Natural killer cell treated with Interleukin-12 subunit alpha and Interleukin-12 subunit beta and Interleukin-15 and Interleukin-18, amount 100 ng/mL, for 72 hours (primary cell): ENCODE measurements at regions not wholly inside any gene's neighbourhood (a gene's known extent, or its start where the extent isn't known, plus 50 kb on each side); places are given as distances from the start of the nearest gene placed in this dataset.
A peak's percentile ranks its signal among the peaks of the same experiment; 100 is the strongest.

ENCODE experiments used
- ATAC-seq, 2 donors: fragments of 150-1000 bp; cut with Tn5 transposase in 1 of 2; sonication (Bioruptor Pico), chemical (Tn5 transposase) in 1 of 2; 2 replicates each; pipeline ENCODE4 v1.10.0; 2021
- DNase-seq: peaks from one replicate; pipeline ENCODE4 v3.0.0; 2022; ENCODE audit warnings: low spot score
- H3K27ac Mint-ChIP-seq, 2 donors: 1 replicate in 1 of 2; 2 replicates in 1 of 2; pipeline ENCODE4 v1.8.0; 2022; ENCODE audit warnings: mixed read lengths in 2 of 2, mild to moderate bottlenecking in 1 of 2, moderate library complexity in 1 of 2
- H3K27me3 Mint-ChIP-seq, 2 donors: 1 replicate in 1 of 2; 2 replicates in 1 of 2; pipeline ENCODE4 v1.8.0; 2022; ENCODE audit warnings: mixed read lengths in 2 of 2
- H3K36me3 Mint-ChIP-seq: one replicate; pipeline ENCODE4 v1.8.0; 2022; ENCODE audit warnings: mixed read lengths
- H3K4me1 Mint-ChIP-seq, 2 donors: 1 replicate in 1 of 2; 2 replicates in 1 of 2; pipeline ENCODE4 v1.8.0; 2022; ENCODE audit warnings: low read depth in 2 of 2, mixed read lengths in 2 of 2, mild to moderate bottlenecking in 1 of 2
- H3K4me3 Mint-ChIP-seq: one replicate; pipeline ENCODE4 v1.8.0; 2022; ENCODE audit warnings: mixed read lengths
- H3K9me3 Mint-ChIP-seq: 2 replicates; pipeline ENCODE4 v1.8.0; 2022; ENCODE audit warnings: mixed read lengths

- Mint-ChIP-seq H3K9me3 (no peaks in the 10 kb centered on the region), H3K36me3 (no peaks in the 10 kb centered on the region), H3K4me1 (no peaks in the 10 kb centered on the region), H3K27ac (no peak overlapping the region), H3K27me3 (peaks cover 16 to 27% of the 10 kb centered on the region in 2 donors), H3K4me3 (no peak overlapping the region)
- peak in 1 of 2 donors; percentile 20 for ATAC-seq
- no peak for DNase-seq
These were observed 70.7 kb upstream of the PRSS58 start for GRCh38 chr7:142328551-142328950.

GRCh38 chr7:142327628-142328405 lies 70.0 kb upstream of the PRSS58 start:
- DNase-seq (no peak), ATAC-seq (no peak)
- Mint-ChIP-seq H3K27ac (no peak overlapping the region), H3K27me3 (peaks cover 16 to 27% of the 10 kb centered on the region in 2 donors), H3K4me3 (no peak overlapping the region), H3K9me3 (no peaks in the 10 kb centered on the region), H3K4me1 (no peaks in the 10 kb centered on the region), H3K36me3 (no peaks in the 10 kb centered on the region)

GRCh38 chr7:142323706-142324105 lies 65.8 kb upstream of the PRSS58 start:
- Mint-ChIP-seq H3K36me3 (no peaks in the 10 kb centered on the region), H3K4me1 (no peaks in the 10 kb centered on the region), H3K27me3 (peaks cover 13 to 25% of the 10 kb centered on the region in 2 donors), H3K9me3 (no peaks in the 10 kb centered on the region), H3K27ac (no peak overlapping the region), H3K4me3 (no peak overlapping the region)
- ATAC-seq (peak; percentile 32 to 48), DNase-seq (no peak)

- no peaks in the 10 kb centered on the region for H3K9me3 Mint-ChIP-seq
These were observed 63.5 kb upstream of the PRSS58 start for GRCh38 chr7:142321391-142321790.

GRCh38 chr7:142320883-142321282 lies 63.0 kb upstream of the PRSS58 start:
- Mint-ChIP-seq H3K27me3 (peaks cover 7 to 25% of the 10 kb centered on the region in 2 donors), H3K27ac (no peak overlapping the region), H3K4me3 (no peak overlapping the region), H3K4me1 (no peaks in the 10 kb centered on the region), H3K9me3 (no peaks in the 10 kb centered on the region), H3K36me3 (no peaks in the 10 kb centered on the region)
- ATAC-seq (peak in 1 of 2 donors; percentile 54), DNase-seq (no peak)

More at GRCh38 chr7:142321391-142321790, 63.5 kb upstream of the PRSS58 start:
- ATAC-seq (no peak), DNase-seq (no peak)
- H3K4me1 Mint-ChIP-seq = no peaks in the 10 kb centered on the region
- peaks cover 7 to 21% of the 10 kb centered on the region in 2 donors for H3K27me3 Mint-ChIP-seq
- no peak overlapping the region for H3K4me3 Mint-ChIP-seq
- no peak overlapping the region for H3K27ac Mint-ChIP-seq
- no peaks in the 10 kb centered on the region for H3K36me3 Mint-ChIP-seq

- Mint-ChIP-seq H3K4me1 (no peaks in the 10 kb centered on the region), H3K27ac (no peak overlapping the region), H3K9me3 (no peaks in the 10 kb centered on the region), H3K27me3 (peaks cover 7 to 25% of the 10 kb centered on the region in 2 donors), H3K36me3 (no peaks in the 10 kb centered on the region), H3K4me3 (no peak overlapping the region)
- no peak for ATAC-seq
- no peak for DNase-seq
These were observed 62.1 kb upstream of the PRSS58 start for GRCh38 chr7:142319970-142320369.

GRCh38 chr7:142314281-142314680 lies 56.4 kb upstream of the PRSS58 start:
- DNase-seq (no peak), ATAC-seq (peak in 1 of 2 donors; percentile 36)
- H3K27me3 Mint-ChIP-seq = peaks cover 14 to 36% of the 10 kb centered on the region in 2 donors
- H3K27ac Mint-ChIP-seq = peak overlapping the region in 1 of 2 donors; percentile 39
- H3K4me3 Mint-ChIP-seq = no peak overlapping the region
- H3K4me1 Mint-ChIP-seq = peaks cover 5 to 10% of the 10 kb centered on the region in 2 donors
- H3K9me3 Mint-ChIP-seq = no peaks in the 10 kb centered on the region
- H3K36me3 Mint-ChIP-seq = no peaks in the 10 kb centered on the region

- H3K9me3 Mint-ChIP-seq = no peaks in the 10 kb centered on the region
- H3K27ac Mint-ChIP-seq = no peak overlapping the region
- no peaks in the 10 kb centered on the region for H3K36me3 Mint-ChIP-seq
- H3K4me1 Mint-ChIP-seq = peaks cover 5 to 10% of the 10 kb centered on the region in 2 donors
- DNase-seq (no peak), ATAC-seq (peak; percentile 45 to 72)
- H3K4me3 Mint-ChIP-seq = no peak overlapping the region
- peaks cover 14 to 37% of the 10 kb centered on the region in 2 donors for H3K27me3 Mint-ChIP-seq
These were observed 55.7 kb upstream of the PRSS58 start for GRCh38 chr7:142313528-142313927.

GRCh38 chr7:142311876-142312275 lies 54.0 kb upstream of the PRSS58 start:
- Mint-ChIP-seq H3K9me3 (no peaks in the 10 kb centered on the region), H3K27ac (no peak overlapping the region)

GRCh38 chr7:142308918-142309317 lies 51.1 kb upstream of the PRSS58 start:
- Mint-ChIP-seq H3K9me3 (no peaks in the 10 kb centered on the region), H3K36me3 (no peaks in the 10 kb centered on the region), H3K27me3 (peaks cover 10 to 30% of the 10 kb centered on the region in 2 donors), H3K4me1 (peaks cover 5 to 10% of the 10 kb centered on the region in 2 donors), H3K4me3 (no peak overlapping the region), H3K27ac (no peak overlapping the region)
- DNase-seq = no peak
- ATAC-seq = no peak

More at GRCh38 chr7:142311876-142312275, 54.0 kb upstream of the PRSS58 start:
- H3K27me3 Mint-ChIP-seq = peaks cover 14 to 37% of the 10 kb centered on the region in 2 donors
- H3K4me1 Mint-ChIP-seq = peaks cover 5 to 10% of the 10 kb centered on the region in 2 donors
- DNase-seq = no peak
- no peak overlapping the region for H3K4me3 Mint-ChIP-seq
- no peak for ATAC-seq
- H3K36me3 Mint-ChIP-seq = no peaks in the 10 kb centered on the region

- ATAC-seq (peak; percentile 40 to 64), DNase-seq (no peak)
- Mint-ChIP-seq H3K36me3 (no peaks in the 10 kb centered on the region), H3K4me1 (peaks cover 2 to 10% of the 10 kb centered on the region in 2 donors), H3K27me3 (peaks cover 11 to 30% of the 10 kb centered on the region in 2 donors), H3K9me3 (no peaks in the 10 kb centered on the region), H3K27ac (no peak overlapping the region), H3K4me3 (no peak overlapping the region)
These were observed 50.5 kb upstream of the PRSS58 start for GRCh38 chr7:142308326-142308725.
